GM19467 (cell line): ENCODE measurements at regions not wholly inside any gene's neighbourhood (a gene's known extent, or its start where the extent isn't known, plus 50 kb on each side); places are given as distances from the start of the nearest gene placed in this dataset.

Experiments
- ATAC-seq: cut with Tn5 transposase; IDR thresholded peaks from one replicate; pipeline ENCODE4 v1.9.1; 2021; ENCODE audit warnings: mild to moderate bottlenecking, moderate library complexity; ENCODE audit not compliant: unreplicated experiment

DNA sequence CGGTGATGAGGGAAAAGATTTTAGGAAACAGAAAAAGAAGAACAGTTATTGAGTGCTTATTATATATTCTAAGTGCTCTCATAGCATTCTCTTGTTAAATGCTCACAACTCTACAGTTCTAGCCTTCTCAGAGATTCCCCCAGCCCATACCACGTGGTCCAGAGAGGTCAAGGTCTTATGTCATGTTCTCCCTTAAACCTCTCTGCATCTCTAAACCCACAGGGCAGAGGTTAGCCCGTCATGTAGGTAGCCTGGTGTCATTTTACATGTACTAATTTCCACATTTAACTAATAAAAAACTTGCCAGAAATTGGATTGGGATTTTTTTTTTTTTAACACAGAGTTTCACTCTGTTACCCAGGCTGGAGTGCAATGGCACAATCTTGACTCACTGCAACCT is 178.0 kb downstream of the CEMIP2 start:
- ATAC-seq, result no peak

DNA sequence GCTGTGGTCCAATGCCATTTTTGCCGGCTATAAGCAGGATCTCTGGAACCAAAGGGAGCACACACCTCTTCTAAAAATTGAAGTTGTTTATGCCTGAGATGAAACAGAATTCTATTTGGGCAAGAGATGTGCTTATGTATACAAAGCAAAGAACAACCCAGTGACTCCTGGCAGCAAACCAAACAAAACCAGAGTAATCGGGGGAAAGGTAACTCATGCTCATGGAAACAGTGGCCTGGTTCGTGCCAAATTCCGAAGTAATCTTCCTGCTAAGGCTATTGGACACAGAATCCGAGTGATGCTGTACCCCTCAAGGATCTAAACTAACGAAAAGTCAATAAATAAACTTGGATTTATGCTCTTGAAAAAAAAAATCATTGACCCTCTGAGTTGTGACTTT is 178.7 kb downstream of the CEMIP2 start:
- no peak for ATAC-seq

DNA sequence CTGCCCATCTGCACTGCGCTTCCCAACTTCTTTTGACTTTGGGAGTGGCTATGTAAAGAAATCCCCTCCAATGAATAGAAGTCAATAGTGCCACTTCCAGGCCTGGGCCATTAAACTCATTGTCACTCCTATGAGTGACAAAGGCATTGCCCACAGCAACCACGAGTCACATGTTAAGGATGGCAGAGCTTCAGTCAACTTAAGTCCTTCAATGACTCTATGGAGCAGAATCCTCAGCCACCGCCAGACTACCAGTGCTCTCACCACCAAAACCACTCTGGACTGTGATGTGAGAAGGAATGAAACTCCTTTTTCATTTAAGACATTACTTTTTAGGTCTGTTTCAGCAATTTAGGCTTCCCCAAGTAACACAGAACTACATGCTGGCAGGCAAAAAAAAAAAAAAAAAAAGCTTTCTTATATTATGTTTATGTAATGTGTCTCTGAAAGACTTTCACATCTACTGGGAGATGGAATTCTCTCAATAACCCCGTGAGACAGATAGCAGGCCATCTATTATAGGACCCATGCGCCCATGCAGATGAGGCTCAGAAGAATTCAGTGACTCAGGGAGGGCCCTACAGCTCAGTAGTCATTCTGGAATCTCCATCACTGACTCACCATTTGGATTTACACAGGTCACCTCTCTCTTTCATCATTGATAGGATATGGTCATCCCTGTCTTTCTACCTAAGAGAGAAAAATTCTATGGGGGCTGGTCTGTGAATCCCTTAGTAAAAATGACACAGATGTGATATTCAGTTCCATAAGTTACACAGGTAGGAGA is 180.5 kb downstream of the CEMIP2 start:
- no peak for ATAC-seq

DNA sequence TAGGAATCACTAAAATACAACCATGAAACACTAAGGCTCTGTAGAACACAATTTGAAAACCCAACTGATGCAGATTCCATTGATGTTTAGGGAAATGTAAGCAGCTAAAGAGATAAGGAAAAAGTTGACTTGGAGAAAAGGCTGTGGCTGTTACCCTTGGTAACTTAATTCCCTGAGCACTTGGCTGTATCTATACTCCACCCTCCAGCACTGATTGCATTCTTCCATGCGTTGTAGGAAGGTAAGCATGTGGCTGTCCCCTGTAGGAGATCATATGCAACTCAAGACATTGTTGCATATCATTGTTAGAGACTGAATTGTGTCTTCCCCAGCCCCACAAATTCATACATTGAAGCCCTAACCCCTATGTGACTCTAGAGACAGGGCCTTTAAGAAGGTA is 184.5 kb downstream of the CEMIP2 start:
- no peak for ATAC-seq

DNA sequence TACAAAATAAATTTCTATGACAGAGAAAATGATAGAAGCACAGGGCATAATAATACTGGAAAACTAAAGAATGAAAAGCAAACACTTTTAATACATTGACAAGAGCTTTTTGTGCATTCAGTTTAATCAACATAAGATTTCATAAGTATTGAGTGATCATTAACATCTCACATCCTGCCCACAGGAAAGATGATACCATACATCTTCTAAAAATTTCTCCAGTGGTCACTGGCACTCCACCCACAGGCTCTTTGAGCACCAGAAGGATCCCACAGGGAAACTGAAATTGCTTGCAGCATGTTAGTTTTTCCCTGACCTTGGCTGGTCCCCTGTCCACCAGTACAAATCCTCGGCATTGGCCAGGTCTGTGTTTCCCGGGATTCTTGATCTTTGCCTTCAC is 186.0 kb downstream of the CEMIP2 start:
- no peak for ATAC-seq

DNA sequence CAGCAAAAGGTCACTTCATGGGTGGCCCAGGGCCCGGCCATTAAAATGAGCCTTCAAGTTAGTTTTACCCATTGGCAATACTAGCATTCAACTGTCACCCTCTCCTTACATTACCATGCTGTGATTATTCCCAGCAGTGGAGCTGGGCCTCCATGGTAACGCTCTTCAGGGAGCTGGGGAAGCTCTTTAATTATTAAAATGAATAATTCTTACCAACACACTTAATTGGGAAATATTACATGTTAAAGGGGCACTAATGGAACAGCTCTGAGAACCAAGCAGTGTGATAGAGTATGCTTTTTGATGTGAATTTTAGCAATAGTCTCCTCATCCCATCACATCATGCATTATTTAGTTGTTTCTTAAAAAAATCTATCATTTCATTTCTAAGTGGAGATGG is 187.2 kb downstream of the CEMIP2 start:
- ATAC-seq, result no peak

DNA sequence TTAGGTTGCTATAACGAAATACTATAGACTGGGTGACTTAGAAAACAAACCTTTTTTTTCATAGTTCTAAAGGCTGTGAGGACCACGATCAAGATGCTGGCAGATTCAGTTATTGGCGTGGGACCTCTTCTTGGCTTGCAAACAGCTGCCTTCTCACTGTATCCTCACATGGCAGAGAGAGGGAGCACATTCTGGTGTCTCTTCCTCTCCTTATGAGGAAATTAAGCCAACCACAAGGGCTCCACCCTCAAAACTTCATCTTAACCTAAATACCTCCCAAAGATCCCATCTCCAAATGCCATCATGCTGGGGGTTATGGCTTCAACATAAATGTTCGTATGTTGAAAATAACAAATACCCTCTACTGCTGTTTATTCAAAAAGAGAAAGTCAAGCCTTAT is 197.1 kb downstream of the CEMIP2 start:
- no peak for ATAC-seq

DNA sequence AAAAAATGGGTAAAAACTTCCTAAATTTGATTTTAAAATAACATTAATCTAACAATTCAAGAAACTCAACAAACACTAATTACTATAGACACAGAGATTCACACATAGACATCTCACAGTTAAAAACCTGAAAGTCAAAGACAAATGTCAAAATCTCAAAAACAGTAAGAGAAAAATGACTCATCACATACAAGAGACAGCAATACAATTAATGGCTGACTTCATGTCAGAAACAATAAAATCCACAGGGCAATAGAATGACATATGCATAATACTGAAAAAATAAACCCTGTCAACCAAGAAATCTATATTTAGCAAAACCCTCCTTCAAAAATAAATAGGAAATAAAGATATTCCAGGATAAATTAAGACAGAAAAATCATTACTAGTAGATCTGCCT is 200.4 kb downstream of the CEMIP2 start:
- ATAC-seq, result no peak

DNA sequence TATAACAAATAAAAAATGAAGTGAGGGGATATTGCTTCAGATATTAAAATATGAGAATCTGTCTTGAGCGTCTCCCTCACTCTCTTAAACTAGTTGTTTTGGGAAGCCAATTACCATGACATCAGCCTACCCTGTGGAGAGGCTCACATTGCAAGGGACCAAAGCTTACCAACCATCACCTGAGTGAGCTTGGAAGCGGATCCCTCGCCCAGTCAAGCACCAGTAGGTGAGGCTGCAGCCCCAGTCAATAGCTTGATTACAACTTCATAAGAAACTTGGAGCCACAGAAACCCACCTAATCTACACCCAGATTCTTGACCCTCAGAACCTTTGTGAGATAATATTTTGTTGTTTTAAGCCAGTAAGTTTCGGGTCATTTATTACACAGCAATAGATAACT is 206.2 kb downstream of the CEMIP2 start:
- no peak for ATAC-seq

DNA sequence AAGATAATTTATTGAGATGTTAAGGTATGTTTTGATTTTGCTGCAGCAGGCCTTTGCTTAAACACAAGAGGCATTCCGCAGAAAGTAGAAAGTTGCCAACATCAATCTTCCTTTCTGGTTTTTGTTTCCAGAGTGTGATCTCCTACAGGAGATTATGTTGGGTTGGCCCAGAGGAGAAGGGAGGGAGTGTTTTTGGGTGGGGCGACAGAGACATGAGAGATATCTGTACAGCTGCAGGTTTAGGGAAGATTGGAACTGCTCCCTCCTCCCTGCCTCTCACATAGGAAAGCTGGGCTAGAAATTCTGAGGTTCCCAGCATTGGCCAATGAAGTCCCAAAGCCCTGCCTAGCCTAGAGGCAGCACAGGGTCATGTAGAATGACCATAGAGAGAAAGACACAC is 211.0 kb downstream of the CEMIP2 start:
- no peak for ATAC-seq

DNA sequence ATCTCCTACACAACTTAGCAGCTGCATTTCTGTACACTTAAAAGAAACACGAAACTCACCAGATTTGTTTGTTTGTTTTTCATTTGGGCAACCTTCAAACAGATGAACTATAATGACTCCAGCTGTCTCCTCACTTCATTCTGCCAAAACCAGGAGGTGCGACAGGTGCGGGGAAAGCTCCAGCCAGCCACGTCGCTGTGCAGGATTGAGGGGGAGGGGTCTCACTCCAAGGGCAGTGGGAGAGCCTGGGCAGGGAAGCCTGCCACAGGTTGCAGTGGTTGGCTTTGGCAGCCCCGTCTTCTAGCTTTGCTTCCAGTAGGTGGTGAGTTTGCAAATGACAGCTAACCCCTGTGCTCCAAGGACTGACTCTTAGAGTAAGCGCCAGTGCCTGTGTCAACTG is 215.8 kb downstream of the CEMIP2 start:
- ATAC-seq, result no peak

DNA sequence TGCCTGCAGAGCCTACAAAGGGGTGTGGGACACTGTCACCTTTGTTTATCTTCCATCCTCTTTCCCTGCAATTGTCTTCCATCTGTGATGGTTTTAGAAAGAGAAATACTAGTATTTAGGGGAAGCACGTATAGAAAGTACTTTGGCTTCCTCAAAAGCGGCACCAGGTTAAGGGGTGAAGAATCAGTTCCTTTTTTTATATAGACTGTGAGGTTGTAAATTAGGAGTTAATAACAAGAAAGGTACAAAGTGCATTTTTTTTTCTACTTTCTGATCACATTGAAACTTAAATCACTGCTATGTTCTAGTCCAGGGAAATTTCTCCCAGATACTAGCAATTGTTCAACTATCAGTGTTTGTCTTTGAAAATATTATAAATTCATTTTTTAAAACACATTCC is 219.3 kb downstream of the CEMIP2 start:
- ATAC-seq, result peak; percentile 92

DNA sequence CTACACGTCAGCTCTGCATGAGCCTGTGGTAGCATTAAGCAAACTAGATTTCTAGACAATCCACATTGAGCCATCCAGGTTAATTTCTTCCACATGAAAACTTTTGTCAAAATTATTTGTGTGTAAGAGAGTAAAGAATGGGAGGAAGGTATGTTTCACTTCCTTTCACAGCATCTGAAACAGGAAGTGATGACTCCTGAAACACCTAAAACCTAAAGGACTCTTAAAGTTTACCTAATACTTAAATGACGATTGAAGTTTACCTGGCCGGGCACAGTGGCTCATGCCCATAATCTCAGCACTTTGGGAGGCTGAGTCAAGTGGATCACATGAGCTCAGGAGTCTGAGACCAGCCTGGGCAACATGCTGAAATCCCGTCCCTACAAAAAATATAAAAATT is 223.8 kb downstream of the CEMIP2 start:
- ATAC-seq, result no peak

DNA sequence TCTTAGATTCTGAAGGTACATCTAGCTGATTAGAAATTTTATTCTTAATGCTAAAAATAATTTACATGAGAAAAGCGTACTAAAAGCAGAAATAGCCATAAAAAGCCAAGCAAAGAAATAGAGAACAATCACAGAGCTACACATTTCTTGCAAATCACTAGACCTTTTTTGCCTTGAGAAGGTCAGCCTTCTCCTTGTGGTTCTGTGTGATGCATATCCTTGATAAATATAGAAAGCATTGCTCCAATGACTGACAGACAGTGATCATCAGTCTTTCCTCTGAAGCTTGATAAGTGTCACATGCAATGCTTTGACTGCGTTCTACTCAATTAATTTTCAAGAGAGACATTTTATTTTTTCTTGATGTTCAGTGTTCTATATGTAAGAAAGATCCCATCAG is 226.9 kb downstream of the CEMIP2 start:
- ATAC-seq, result no peak

DNA sequence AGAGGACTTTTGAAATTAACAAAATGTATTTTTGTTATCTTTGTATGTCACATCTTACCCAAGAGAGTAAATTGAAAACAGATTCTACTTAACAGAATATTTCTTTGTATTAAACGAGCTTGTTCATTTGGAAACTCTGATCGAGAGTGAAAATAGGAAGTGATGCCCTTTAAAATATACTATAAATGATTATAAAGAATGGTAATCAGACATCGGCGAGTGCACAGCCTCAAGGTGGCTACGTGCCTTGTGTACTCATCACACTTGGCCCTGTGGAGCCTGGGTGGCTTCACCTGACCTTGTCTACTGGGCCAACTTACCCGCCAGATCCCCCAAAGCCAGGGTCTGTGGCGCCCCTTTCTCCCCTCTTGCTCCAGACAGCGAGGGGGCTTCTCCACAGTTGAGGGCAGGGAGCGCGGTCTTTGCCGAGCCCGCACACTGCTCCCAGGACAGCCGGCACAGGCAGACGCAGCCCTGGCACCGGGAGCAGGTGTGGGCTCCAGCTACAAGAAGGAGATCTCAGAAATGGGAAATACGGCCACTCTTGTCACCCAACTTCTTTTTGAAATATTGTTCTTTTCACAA is 243.2 kb downstream of the CEMIP2 start:
- ATAC-seq, result no peak

DNA sequence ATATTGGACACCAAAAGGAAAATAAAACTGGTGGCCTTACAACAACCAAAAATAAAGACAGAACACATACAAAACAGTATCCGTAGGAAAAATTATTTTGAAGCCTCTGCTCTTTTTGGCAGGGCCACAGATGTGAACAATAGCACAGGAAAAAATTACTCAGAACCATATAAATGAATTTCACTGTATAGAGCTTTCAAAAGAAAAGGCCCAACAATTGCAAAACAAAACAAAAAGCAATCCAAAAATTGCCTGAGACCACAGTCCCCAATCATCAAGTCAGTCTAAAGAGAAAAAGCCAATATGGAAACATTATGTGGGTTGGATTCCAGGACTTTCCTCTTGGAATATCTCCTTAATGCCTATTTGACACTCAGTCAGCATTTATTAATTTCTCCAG is 243.8 kb downstream of the CEMIP2 start:
- no peak for ATAC-seq

DNA sequence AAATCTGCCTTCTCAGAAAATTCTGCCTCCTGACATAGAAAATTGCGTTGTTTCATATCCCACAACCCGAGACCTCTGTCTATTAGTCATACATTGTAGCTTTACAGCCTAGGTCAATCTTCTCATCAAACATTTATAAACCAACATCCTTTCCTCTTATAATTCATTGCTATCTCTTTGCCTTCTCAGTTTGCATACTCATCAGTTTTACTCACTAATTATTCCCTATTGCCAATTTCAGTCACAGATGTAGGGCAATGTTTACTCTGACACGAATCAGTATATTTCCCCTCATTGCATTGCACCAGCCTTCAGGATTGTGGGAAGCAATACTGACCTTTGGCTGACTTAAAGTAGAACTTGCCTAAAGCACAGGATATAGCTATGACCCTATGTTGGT is 247.2 kb downstream of the CEMIP2 start:
- ATAC-seq, result no peak

DNA sequence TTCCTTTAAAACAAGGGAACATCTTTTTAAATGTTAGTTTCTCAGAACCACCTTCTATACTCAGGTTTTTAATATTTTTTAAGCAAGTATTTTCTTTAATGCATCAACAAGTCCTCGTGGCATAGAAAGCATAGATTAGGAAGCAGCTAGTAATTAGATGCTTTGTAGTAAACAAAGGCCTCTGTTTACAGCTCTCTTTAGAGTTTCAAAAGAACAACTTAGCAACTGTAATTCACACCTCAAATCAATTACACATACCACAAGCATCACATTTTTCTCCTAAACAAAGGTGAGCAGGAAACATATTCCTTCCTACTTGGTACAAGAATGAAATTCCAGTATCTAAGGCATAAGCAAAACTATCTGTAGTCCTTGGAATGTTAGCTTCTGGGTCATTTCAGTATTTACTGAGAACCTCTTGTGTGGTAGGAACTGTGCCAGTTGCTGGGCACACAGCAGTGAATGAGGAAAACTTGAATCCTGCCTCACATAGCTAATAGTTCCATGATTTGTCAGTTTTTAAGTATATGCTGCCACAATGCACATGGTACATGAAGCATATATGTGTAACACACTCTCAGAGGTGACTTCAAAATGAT is 249.1 kb downstream of the CEMIP2 start:
- no peak for ATAC-seq

DNA sequence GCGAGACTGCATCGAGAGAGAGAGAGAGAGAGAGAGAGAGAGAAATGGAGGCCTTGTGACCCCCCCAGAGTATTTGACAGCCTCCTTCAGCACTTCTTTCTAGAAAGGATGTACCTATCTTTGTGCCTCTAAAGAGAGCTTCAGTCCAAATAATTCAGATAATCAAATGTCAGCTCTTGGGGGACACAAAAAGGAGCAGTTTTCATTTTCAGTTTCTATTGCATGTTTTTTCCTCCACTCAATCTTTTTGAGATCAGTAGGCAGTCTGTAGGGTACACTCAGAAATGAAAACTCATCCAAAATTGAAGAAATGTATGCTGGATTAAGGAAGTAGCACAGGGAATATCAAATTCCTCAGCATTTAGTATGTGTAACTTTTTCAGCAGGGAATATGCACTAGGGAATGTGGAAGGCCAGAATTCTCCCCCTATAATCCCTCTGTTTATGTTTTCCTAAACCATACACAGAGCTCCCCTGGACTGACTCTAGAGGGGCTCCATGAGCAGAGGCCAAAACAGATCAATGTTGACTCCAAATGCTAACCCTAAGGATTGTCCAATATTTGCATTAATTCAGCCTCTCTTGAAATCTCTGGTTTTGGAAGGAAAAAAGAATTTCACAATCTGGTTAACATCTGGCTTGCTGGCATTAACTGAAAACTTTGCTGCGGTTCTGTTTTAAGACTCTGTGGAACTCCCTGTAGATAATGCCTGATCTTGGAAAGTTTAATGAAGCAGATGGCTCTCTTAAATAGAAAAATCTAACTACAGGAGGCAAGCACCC is 250.1 kb downstream of the CEMIP2 start:
- no peak for ATAC-seq

DNA sequence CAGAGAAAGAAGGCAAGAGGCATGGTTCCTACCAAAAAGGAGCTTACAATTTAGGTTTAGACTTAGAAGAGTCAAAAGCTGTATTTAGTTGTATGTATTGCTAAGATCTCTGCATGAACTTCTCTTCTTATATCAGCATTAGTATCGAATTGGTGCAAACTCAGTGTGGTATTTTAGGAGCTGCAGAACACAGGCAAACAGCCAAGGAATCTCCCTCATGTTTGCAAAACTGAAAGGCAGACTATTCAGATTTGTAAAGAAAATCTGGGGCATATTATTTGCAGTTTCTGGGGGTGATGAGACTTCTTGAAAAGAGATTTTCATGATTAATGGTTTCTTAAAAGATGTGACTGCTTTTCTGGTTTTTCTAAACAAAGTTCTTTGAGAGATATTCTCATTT is 252.7 kb downstream of the CEMIP2 start:
- ATAC-seq, result no peak

DNA sequence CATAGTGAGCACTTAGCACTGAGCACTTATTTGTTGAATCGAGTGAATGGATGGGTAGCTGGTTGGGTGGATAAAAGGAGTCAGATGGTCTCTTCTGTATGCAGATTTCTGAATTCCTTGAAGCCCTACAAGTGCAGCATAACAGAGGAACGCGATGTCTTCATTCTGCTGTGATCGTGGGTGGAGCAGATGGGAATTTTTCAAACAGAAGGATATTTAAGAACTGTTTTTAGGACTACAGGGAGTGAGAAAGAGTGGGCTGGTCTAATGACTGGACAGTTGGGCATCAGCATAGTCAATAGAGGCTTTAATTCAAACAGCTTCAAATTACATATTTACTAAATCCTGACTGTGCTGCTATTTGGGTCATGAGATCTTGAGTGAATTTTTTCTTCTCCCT is 253.2 kb downstream of the CEMIP2 start:
- no peak for ATAC-seq
